Progenitor cell of endocrine pancreas (in vitro differentiated cells): ENCODE measurements at regions not wholly inside any gene's neighbourhood (a gene's known extent, or its start where the extent isn't known, plus 50 kb on each side); places are given as distances from the start of the nearest gene placed in this dataset.

Experiments used
- DNase-seq: peaks from one replicate; pipeline ENCODE4 v3.0.0; 2021; ENCODE audit warnings: low spot score; ENCODE audit not compliant: unreplicated experiment
- H3K27ac Mint-ChIP-seq: 2 replicates; pipeline ENCODE4 v1.8.0; 2021; ENCODE audit warnings: mild to moderate bottlenecking, moderate library complexity, mixed read lengths
- H3K27me3 Mint-ChIP-seq: 2 replicates; pipeline ENCODE4 v1.8.0; 2021; ENCODE audit warnings: mixed read lengths
- H3K36me3 Mint-ChIP-seq: 2 replicates; pipeline ENCODE4 v1.8.0; 2022; ENCODE audit warnings: mixed read lengths; ENCODE audit not compliant: insufficient read depth
- H3K4me1 Mint-ChIP-seq: 2 replicates; pipeline ENCODE4 v1.8.0; 2021; ENCODE audit warnings: low read depth, mixed read lengths
- H3K4me3 Mint-ChIP-seq: 2 replicates; pipeline ENCODE4 v1.8.0; 2021; ENCODE audit warnings: low read depth, mild to moderate bottlenecking, moderate library complexity, mixed read lengths
- H3K9me3 Mint-ChIP-seq: 2 replicates; pipeline ENCODE4 v1.8.0; 2021; ENCODE audit warnings: low read depth, mixed read lengths
- CTCF ChIP-seq: fragments of 200-600 bp; sonication (generic); IDR thresholded peaks from one replicate; pipeline ENCODE4 v1.5.0; 2021; ENCODE audit warnings: antibody characterized with exemption, mild to moderate bottlenecking; ENCODE audit not compliant: unreplicated experiment

- Mint-ChIP-seq H3K4me3 (no peak overlapping the region), H3K9me3 (no peaks in the 10 kb centered on the region), H3K27me3 (peaks cover 22% of the 10 kb centered on the region), H3K4me1 (peaks cover 2% of the 10 kb centered on the region), H3K36me3 (no peaks in the 10 kb centered on the region), H3K27ac (no peak overlapping the region)
- no peak for TF ChIP-seq CTCF
- no peak for DNase-seq
These were observed 122.7 kb upstream of the TMEM72 start for GRCh38 chr10:44788147-44789129.

GRCh38 chr10:44792119-44792775 is 118.9 kb upstream of the TMEM72 start:
- no peak for DNase-seq
- Mint-ChIP-seq H3K4me3 (no peak overlapping the region), H3K27ac (no peak overlapping the region), H3K4me1 (no peaks in the 10 kb centered on the region), H3K9me3 (no peaks in the 10 kb centered on the region), H3K27me3 (peaks cover 25% of the 10 kb centered on the region), H3K36me3 (no peaks in the 10 kb centered on the region)
- no peak for TF ChIP-seq CTCF

DNA sequence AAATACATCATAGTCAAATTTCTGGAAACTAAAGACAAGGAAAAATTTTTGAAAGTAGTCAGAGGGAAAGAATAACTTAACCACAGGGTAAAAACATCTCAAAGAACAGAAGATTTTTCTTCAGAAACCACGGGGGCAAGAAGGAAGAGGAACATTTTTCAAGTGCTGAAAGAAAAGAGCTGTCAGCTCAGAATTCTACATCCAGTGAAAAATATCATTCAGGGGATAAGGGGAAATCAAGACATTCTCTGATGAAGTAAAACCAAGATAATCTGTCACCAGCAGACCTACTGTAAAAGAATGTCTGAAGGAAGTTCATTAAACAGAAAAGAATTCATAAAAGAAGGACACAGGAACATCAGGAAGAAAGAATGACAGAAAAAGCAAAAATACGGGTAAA is 111.2 kb upstream of the TMEM72 start:
- H3K9me3 Mint-ChIP-seq = no peaks in the 10 kb centered on the region
- H3K27me3 Mint-ChIP-seq = peaks cover 22% of the 10 kb centered on the region
- no peak overlapping the region for H3K27ac Mint-ChIP-seq
- no peak for DNase-seq
- peaks cover 12% of the 10 kb centered on the region for H3K4me1 Mint-ChIP-seq
- TF ChIP-seq CTCF = no peak
- H3K36me3 Mint-ChIP-seq = no peaks in the 10 kb centered on the region
- H3K4me3 Mint-ChIP-seq = no peak overlapping the region

DNA sequence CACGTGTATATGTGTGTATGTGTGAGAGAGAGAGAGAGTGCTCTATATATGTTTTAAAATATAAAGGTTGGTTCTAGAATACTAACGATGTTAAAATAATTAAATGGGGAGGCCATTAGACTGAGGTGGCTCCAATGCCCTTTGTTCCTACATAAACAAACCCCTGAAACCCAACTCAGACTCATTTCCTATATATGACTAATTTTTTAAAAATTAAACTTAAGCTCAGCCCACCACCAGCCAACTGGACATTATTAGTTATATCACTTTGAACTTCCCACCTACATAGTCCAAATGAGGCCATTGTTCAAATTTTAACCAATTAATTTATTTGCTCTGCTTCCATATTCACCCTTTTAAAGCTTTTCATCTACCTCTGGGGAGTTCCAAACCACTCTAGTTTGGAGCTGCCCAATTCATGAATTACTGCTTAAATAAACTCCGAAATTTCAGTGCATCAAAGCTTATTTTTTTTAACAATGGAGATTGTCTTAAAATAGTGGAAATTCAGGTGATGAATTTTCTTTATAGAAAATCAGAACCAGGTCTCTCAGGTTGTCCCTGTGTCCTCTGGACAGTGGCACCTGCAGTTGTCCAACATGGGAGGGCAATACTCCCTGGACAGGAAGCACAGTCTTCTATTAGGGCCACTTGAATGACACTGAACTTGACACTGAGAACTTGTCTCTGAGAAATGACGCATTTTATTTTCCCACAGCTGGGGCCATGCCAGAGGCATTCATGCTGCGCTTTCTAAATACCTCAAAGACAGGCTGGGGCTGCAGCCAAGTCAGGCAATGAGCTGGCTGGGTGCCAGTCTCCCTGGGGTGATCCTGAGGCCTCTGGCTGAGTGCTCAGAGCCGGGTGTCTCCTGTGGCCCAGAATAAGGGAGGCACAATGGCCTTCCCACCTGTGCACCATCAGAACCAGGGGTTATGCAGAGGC is 109.5 kb upstream of the TMEM72 start:
- H3K27me3 Mint-ChIP-seq = peaks cover 16% of the 10 kb centered on the region
- no peak overlapping the region for H3K4me3 Mint-ChIP-seq
- no peak for DNase-seq
- TF ChIP-seq CTCF = no peak
- no peaks in the 10 kb centered on the region for H3K9me3 Mint-ChIP-seq
- H3K27ac Mint-ChIP-seq = no peak overlapping the region
- peaks cover 12% of the 10 kb centered on the region for H3K4me1 Mint-ChIP-seq
- no peaks in the 10 kb centered on the region for H3K36me3 Mint-ChIP-seq

DNA sequence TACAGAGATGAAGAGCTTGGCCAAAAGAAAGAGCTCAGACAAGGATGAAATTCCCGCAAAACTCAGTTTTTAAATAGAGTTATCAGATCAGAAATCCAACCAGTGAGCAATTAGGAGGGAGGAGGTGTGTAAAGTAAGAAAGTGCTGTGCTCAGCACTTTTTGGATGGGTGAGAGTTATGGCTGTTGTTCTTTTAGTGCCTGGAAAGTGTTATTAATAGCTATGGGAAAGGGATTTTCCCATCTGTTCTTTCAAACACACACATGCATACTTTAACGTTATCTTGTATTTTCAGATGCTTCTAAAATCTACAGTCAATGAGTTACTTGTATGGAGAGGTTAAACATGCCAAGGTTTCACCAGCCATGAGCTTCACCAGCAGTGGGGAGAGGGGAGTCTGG is 107.3 kb upstream of the TMEM72 start:
- H3K27ac Mint-ChIP-seq = no peak overlapping the region
- no peaks in the 10 kb centered on the region for H3K36me3 Mint-ChIP-seq
- no peak overlapping the region for H3K4me3 Mint-ChIP-seq
- DNase-seq = no peak
- TF ChIP-seq CTCF = no peak
- H3K9me3 Mint-ChIP-seq = no peaks in the 10 kb centered on the region
- H3K4me1 Mint-ChIP-seq = peaks cover 7% of the 10 kb centered on the region
- peaks cover 18% of the 10 kb centered on the region for H3K27me3 Mint-ChIP-seq
